Fibroblast of villous mesenchyme (primary cell): ENCODE measurements at regions not wholly inside any gene's neighbourhood (a gene's known extent, or its start where the extent isn't known, plus 50 kb on each side); places are given as distances from the start of the nearest gene placed in this dataset.

Experiments used
- DNase-seq: peaks from one replicate; pipeline ENCODE4 v3.0.0-alpha.2; 2010; ENCODE audit warnings: low read depth
- H3K4me3 ChIP-seq: 2 replicates; pipeline ENCODE4 v1.5.1; 2011; ENCODE audit warnings: low read depth, mild to moderate bottlenecking, low read length
- CTCF ChIP-seq: IDR thresholded peaks from 2 replicates; pipeline ENCODE4 v1.5.1; 2012; ENCODE audit warnings: low read depth, mild to moderate bottlenecking, low read length; ENCODE audit not compliant: insufficient read depth

GRCh38 chr15:29560896-29561295 is 261.4 kb downstream of the TJP1 start:
- no peak for TF ChIP-seq CTCF
- no peak for DNase-seq
- no peak overlapping the region for H3K4me3 ChIP-seq

- no peak for TF ChIP-seq CTCF
- H3K4me3 ChIP-seq = no peak overlapping the region
- DNase-seq = no peak
These were observed 264.0 kb downstream of the TJP1 start for GRCh38 chr15:29558261-29558660.

- no peak for DNase-seq
- TF ChIP-seq CTCF = no peak
- H3K4me3 ChIP-seq = no peak overlapping the region
These were observed 265.1 kb downstream of the TJP1 start for GRCh38 chr15:29557171-29557570.

- no peak overlapping the region for H3K4me3 ChIP-seq
- no peak for TF ChIP-seq CTCF
- DNase-seq = peak; percentile 63
These were observed 265.9 kb downstream of the TJP1 start for GRCh38 chr15:29556380-29556779.

- no peak overlapping the region for H3K4me3 ChIP-seq
- TF ChIP-seq CTCF = no peak
- peak; percentile 11 for DNase-seq
These were observed 267.7 kb downstream of the TJP1 start for GRCh38 chr15:29554531-29554930.

GRCh38 chr15:29550834-29551465 is 271.3 kb downstream of the TJP1 start:
- DNase-seq = peak; percentile 9
- H3K4me3 ChIP-seq = no peak overlapping the region
- no peak for TF ChIP-seq CTCF

- H3K4me3 ChIP-seq = no peak overlapping the region
- no peak for TF ChIP-seq CTCF
- no peak for DNase-seq
These were observed 274.3 kb downstream of the TJP1 start for GRCh38 chr15:29548006-29548405.
